Right cardiac atrium (tissue), 5 donors: ENCODE measurements at regions not wholly inside any gene's neighbourhood (a gene's known extent, or its start where the extent isn't known, plus 50 kb on each side); places are given as distances from the start of the nearest gene placed in this dataset.
A peak's percentile ranks its signal among the peaks of the same experiment; 100 is the strongest.

Source experiments
- ATAC-seq, 2 donors: fragments of 200-7000 bp; cut with Tn5 transposase; one replicate each; pipeline versions ENCODE4 v1.8.0 to v1.9.1; 2020; ENCODE audit warnings: moderate library complexity in 2 of 2, mild to moderate bottlenecking in 1 of 2
- DNase-seq, 3 donors: peaks; one replicate each; pipeline ENCODE4 v3.0.0-alpha.2; 2020
- H3K27ac ChIP-seq: one replicate; pipeline ENCODE4 v1.5.1; 2013; ENCODE audit warnings: mild to moderate bottlenecking, low read length, control low read depth, moderate library complexity
- H3K27me3 ChIP-seq: one replicate; pipeline ENCODE4 v1.6.1; 2013; ENCODE audit not compliant: control insufficient read depth, insufficient read depth
- H3K4me1 ChIP-seq: one replicate; pipeline ENCODE4 v1.6.1; 2013; ENCODE audit warnings: low read length; ENCODE audit not compliant: control insufficient read depth, insufficient read depth
- H3K4me3 ChIP-seq: one replicate; pipeline ENCODE4 v1.5.1; 2013; ENCODE audit warnings: low read length, control low read depth
- H3K9me3 ChIP-seq: one replicate; pipeline ENCODE4 v1.6.1; 2013; ENCODE audit warnings: low read length; ENCODE audit not compliant: control insufficient read depth
- WGBS: extraction: QIAGEN DNeasy Blood & Tissue Kit; methylation state at CpG from one replicate; pipeline ENCODE4 v1.1.7; 2013; 5-methylcytosine and 5-hydroxymethylcytosine counted together
- intact Hi-C, 4 donors: fragments of 100-400 bp; cut with DNase I; formaldehyde crosslinking; loops; one replicate each; pipeline versions ENCODE4 v1.11.0 to v1.14.0; 2022 to 2023
- donor health status: healthy with polysubstance abuse.
- donor health status: DM: no; HTN: yes; CAD: no.
- donor health status: DM: no; HTN: no; CAD: no.
- donor health status: DM: no; HTN: yes; CAD: no; lungs with severe emphysema.
- donor health status: DM: yes; HTN: yes; CAD: no.

- Histone ChIP-seq H3K4me3 (no peak overlapping the region), H3K4me1 (no peaks in the 10 kb centered on the region), H3K27ac (no peak overlapping the region), H3K9me3 (no peaks in the 10 kb centered on the region), H3K27me3 (no peaks in the 10 kb centered on the region)
- ATAC-seq, result no peak
- DNase-seq, result no peak
- intact Hi-C loops, result no loop called here
- 54% methylated on average over 1 of the region's 1 CpG for WGBS
These were observed 101.0 kb upstream of the ADRA1D start for GRCh38 chr20:4350096-4350495.

- Histone ChIP-seq H3K9me3 (no peaks in the 10 kb centered on the region), H3K27me3 (no peaks in the 10 kb centered on the region), H3K27ac (no peak overlapping the region), H3K4me1 (no peaks in the 10 kb centered on the region), H3K4me3 (no peak overlapping the region)
- ATAC-seq (no peak), DNase-seq (no peak)
- intact Hi-C loops, result no loop called here
- WGBS, result 72% methylated on average over 2 of the region's 2 CpGs
These were observed 95.6 kb upstream of the ADRA1D start for GRCh38 chr20:4344670-4345069.

- ATAC-seq (no peak), DNase-seq (no peak)
- H3K27ac ChIP-seq, result no peak overlapping the region
- H3K9me3 ChIP-seq, result no peaks in the 10 kb centered on the region
- no peaks in the 10 kb centered on the region for H3K27me3 ChIP-seq
- no peaks in the 10 kb centered on the region for H3K4me1 ChIP-seq
- intact Hi-C loops, result no loop called here
- WGBS, result 19% methylated on average over 2 of the region's 2 CpGs
- no peak overlapping the region for H3K4me3 ChIP-seq
These were observed 93.5 kb upstream of the ADRA1D start for GRCh38 chr20:4342609-4343008.

- Histone ChIP-seq H3K4me1 (no peaks in the 10 kb centered on the region), H3K27ac (no peak overlapping the region), H3K9me3 (no peaks in the 10 kb centered on the region), H3K27me3 (no peaks in the 10 kb centered on the region), H3K4me3 (no peak overlapping the region)
- DNase-seq, result no peak
- intact Hi-C loops, result no loop called here
- WGBS, result 64% methylated on average over 6 of the region's 6 CpGs
- ATAC-seq, result no peak
These were observed 92.9 kb upstream of the ADRA1D start for GRCh38 chr20:4341804-4342485.

- Histone ChIP-seq H3K27ac (no peak overlapping the region), H3K4me3 (no peak overlapping the region), H3K4me1 (no peaks in the 10 kb centered on the region), H3K9me3 (no peaks in the 10 kb centered on the region), H3K27me3 (no peaks in the 10 kb centered on the region)
- intact Hi-C loops, result no loop called here
- no peak for DNase-seq
- WGBS, result 70% methylated on average over 1 of the region's 1 CpG
- no peak for ATAC-seq
These were observed 86.6 kb upstream of the ADRA1D start for GRCh38 chr20:4335722-4336121.

- H3K4me3 ChIP-seq, result no peak overlapping the region
- WGBS, result 78% methylated on average over 5 of the region's 5 CpGs
- H3K27ac ChIP-seq, result no peak overlapping the region
- ATAC-seq, result no peak
- H3K4me1 ChIP-seq, result no peaks in the 10 kb centered on the region
- no peaks in the 10 kb centered on the region for H3K9me3 ChIP-seq
- intact Hi-C loops, result no loop called here
- no peak for DNase-seq
- H3K27me3 ChIP-seq, result no peaks in the 10 kb centered on the region
These were observed 83.2 kb upstream of the ADRA1D start for GRCh38 chr20:4332121-4332860.

- Histone ChIP-seq H3K27me3 (no peaks in the 10 kb centered on the region), H3K4me1 (no peaks in the 10 kb centered on the region), H3K27ac (no peak overlapping the region), H3K9me3 (no peaks in the 10 kb centered on the region), H3K4me3 (no peak overlapping the region)
- DNase-seq (no peak), ATAC-seq (no peak)
- WGBS, result 76% methylated on average over 5 of the region's 5 CpGs
- intact Hi-C loops, result no loop called here
These were observed 80.9 kb upstream of the ADRA1D start for GRCh38 chr20:4330011-4330410.

GRCh38 chr20:4329232-4329631 lies 80.1 kb upstream of the ADRA1D start:
- no peak for DNase-seq
- 70% methylated on average over 5 of the region's 5 CpGs for WGBS

GRCh38 chr20:4328541-4328940 lies 79.5 kb upstream of the ADRA1D start:
- DNase-seq, result no peak
- 92% methylated on average over 6 of the region's 6 CpGs for WGBS
- intact Hi-C loops, result no loop called here

More at GRCh38 chr20:4329232-4329631, 80.1 kb upstream of the ADRA1D start:
- Histone ChIP-seq H3K4me1 (no peaks in the 10 kb centered on the region), H3K27me3 (no peaks in the 10 kb centered on the region), H3K9me3 (no peaks in the 10 kb centered on the region), H3K27ac (no peak overlapping the region), H3K4me3 (no peak overlapping the region)
- no peak for ATAC-seq
- intact Hi-C loops, result no loop called here

GRCh38 chr20:4327956-4328355 lies 78.9 kb upstream of the ADRA1D start:
- Histone ChIP-seq H3K4me1 (no peaks in the 10 kb centered on the region), H3K27me3 (no peaks in the 10 kb centered on the region), H3K9me3 (no peaks in the 10 kb centered on the region), H3K27ac (no peak overlapping the region), H3K4me3 (no peak overlapping the region)
- DNase-seq (no peak), ATAC-seq (no peak)
- 88% methylated on average over 4 of the region's 4 CpGs for WGBS
- intact Hi-C loops, result no loop called here

More at GRCh38 chr20:4328541-4328940, 79.5 kb upstream of the ADRA1D start:
- H3K27ac ChIP-seq, result no peak overlapping the region
- H3K4me1 ChIP-seq, result no peaks in the 10 kb centered on the region
- no peaks in the 10 kb centered on the region for H3K9me3 ChIP-seq
- no peak overlapping the region for H3K4me3 ChIP-seq
- no peak for ATAC-seq
- no peaks in the 10 kb centered on the region for H3K27me3 ChIP-seq

- Histone ChIP-seq H3K4me1 (no peaks in the 10 kb centered on the region), H3K27me3 (no peaks in the 10 kb centered on the region), H3K27ac (no peak overlapping the region), H3K9me3 (no peaks in the 10 kb centered on the region), H3K4me3 (no peak overlapping the region)
- ATAC-seq (peak in 1 of 2 donors; percentile 34), DNase-seq (no peak)
- intact Hi-C loops, result no loop called here
- 53% methylated on average over 4 of the region's 4 CpGs for WGBS
These were observed 77.3 kb upstream of the ADRA1D start for GRCh38 chr20:4326195-4327065.
